ENCODE measurements at regions not wholly inside any gene's neighbourhood (a gene's known extent, or its start where the extent isn't known, plus 50 kb on each side); places are given as distances from the start of the nearest gene placed in this dataset.

DNA sequence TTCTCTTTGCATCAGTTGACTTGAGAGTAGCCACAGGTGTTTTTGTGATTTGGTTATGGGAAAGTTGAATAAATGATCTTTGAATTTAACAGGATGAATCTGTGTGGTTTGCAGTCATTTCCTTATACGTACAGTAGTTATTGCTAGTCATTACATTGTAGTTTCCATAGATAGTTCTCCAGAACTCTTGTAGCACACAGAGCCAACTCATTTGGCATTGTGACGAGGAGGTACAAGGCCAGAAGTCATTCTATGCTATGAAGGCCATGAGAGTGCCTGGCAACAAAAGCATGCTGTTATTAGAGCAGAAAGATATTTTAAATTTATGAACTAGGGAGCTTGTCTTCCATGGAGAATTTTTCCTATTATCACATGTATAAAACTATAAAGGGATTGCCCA lies 973.0 kb upstream of the CHAC2 start:
- Mint-ChIP-seq H3K36me3 (ENCODE audit: insufficient read depth) (no peaks in the 10 kb centered on the region), H3K4me1 (ENCODE audit: low read depth) (no peaks in the 10 kb centered on the region), H3K4me3 (ENCODE audit: low read depth) (no peak overlapping the region), H3K27me3 (no peaks in the 10 kb centered on the region), H3K27ac (no peak overlapping the region), H3K9me3 (ENCODE audit: low read depth) (peaks cover 13% of the 10 kb centered on the region)
- no peak for DNase-seq (ENCODE audit: low spot score, unreplicated experiment)
- TF ChIP-seq, protein P1, sequence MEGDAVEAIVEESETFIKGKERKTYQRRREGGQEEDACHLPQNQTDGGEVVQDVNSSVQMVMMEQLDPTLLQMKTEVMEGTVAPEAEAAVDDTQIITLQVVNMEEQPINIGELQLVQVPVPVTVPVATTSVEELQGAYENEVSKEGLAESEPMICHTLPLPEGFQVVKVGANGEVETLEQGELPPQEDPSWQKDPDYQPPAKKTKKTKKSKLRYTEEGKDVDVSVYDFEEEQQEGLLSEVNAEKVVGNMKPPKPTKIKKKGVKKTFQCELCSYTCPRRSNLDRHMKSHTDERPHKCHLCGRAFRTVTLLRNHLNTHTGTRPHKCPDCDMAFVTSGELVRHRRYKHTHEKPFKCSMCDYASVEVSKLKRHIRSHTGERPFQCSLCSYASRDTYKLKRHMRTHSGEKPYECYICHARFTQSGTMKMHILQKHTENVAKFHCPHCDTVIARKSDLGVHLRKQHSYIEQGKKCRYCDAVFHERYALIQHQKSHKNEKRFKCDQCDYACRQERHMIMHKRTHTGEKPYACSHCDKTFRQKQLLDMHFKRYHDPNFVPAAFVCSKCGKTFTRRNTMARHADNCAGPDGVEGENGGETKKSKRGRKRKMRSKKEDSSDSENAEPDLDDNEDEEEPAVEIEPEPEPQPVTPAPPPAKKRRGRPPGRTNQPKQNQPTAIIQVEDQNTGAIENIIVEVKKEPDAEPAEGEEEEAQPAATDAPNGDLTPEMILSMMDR (IDR thresholded peaks at IDR 0.05; ENCODE audit: unreplicated experiment): no peak

DNA sequence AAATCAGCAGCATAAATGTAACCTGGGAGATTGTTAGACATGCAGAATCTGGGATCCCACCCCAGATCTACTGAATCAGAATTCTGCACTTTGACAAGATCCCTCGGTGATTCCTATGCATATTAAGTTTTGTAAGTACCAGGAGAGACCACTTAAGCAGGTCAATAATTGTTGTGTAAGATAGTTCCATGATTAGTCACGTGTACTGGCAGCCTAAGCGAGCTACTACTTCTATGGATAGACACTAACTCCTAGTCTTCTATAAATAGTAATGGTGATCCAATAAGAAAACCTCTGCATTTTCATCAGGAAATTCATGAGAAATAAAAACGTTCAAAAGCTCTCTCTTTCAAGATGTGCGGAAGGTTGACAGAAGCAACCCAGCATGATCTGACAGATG lies 988.2 kb upstream of the CHAC2 start:
- no peaks in the 10 kb centered on the region for H3K27me3 Mint-ChIP-seq
- no peaks in the 10 kb centered on the region for H3K9me3 Mint-ChIP-seq (ENCODE audit: low read depth)
- TF ChIP-seq, protein P1 (IDR thresholded peaks at IDR 0.05; ENCODE audit: unreplicated experiment): no peak
- no peaks in the 10 kb centered on the region for H3K4me1 Mint-ChIP-seq (ENCODE audit: low read depth)
- DNase-seq (ENCODE audit: low spot score, unreplicated experiment): no peak
- no peak overlapping the region for H3K27ac Mint-ChIP-seq
- H3K36me3 Mint-ChIP-seq (ENCODE audit: insufficient read depth): no peaks in the 10 kb centered on the region
- no peak overlapping the region for H3K4me3 Mint-ChIP-seq (ENCODE audit: low read depth)

DNA sequence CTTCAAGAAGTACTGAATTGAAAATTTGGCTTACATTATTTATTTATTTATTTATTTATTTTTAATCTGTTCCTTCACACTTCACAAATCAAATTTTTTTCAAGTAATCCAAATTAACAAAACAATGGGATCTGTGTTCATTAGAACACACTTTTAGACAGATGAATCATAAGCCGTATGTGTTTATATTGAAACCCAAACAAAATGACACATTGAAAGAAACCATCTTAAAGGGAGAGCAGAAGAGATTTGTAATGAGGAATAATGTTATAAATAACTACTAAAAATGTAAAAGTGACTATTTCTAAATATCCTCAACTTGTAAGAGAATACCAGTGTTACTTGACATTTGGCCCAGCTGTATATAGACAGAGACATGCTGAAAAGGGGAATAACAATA lies 991.0 kb upstream of the CHAC2 start:
- Mint-ChIP-seq H3K4me1 (ENCODE audit: low read depth) (no peaks in the 10 kb centered on the region), H3K27ac (no peak overlapping the region), H3K36me3 (ENCODE audit: insufficient read depth) (no peaks in the 10 kb centered on the region), H3K9me3 (ENCODE audit: low read depth) (peaks cover 5% of the 10 kb centered on the region), H3K4me3 (ENCODE audit: low read depth) (no peak overlapping the region), H3K27me3 (no peaks in the 10 kb centered on the region)
- TF ChIP-seq, protein P1 (IDR thresholded peaks at IDR 0.05; ENCODE audit: unreplicated experiment): no peak
- no peak for DNase-seq (ENCODE audit: low spot score, unreplicated experiment)

DNA sequence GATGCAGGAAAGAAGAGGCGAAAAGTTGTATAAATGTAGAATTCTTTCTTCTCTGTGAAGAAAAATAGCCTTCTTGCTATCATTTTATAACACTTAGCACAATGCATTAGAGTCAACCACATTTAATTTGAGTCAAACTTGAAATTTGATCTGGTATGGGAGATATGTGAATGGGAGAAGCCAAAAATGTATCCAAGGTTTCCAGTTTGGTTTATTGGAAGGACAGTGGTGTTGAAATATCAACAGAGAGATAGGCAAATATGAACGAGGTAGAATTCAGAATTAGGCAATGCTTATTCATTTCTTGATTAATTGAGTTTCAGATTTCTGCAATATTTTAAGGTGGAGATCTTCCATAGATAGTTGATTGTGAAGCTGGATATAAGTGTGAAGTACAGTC lies 991.9 kb upstream of the CHAC2 start:
- no peak for DNase-seq (ENCODE audit: low spot score, unreplicated experiment)
- TF ChIP-seq, protein P1 (IDR thresholded peaks at IDR 0.05; ENCODE audit: unreplicated experiment): no peak
- Mint-ChIP-seq H3K4me1 (ENCODE audit: low read depth) (no peaks in the 10 kb centered on the region), H3K9me3 (ENCODE audit: low read depth) (peaks cover 11% of the 10 kb centered on the region), H3K27me3 (no peaks in the 10 kb centered on the region), H3K36me3 (ENCODE audit: insufficient read depth) (no peaks in the 10 kb centered on the region), H3K4me3 (ENCODE audit: low read depth) (no peak overlapping the region), H3K27ac (no peak overlapping the region)

DNA sequence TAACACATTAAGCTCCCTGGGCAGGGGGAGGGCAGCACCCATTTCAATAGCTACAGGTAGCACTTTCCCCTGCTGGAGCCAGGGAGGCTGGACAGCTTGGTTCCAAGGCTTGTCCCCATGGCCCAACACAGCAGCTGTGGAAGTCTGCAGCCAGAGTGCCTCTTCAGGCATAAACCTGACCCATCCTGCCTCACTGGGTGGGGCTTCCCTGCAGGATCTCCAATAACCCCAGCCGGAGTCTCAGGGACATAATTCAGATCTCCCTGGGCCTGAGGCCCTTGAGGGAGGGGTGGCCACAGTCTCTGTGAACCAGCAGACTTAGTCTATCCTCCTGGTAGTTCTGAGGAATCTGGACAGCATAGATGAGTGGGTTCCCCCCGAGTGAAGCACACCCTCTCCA lies 1001.9 kb upstream of the CHAC2 start:
- TF ChIP-seq, protein P1 (IDR thresholded peaks at IDR 0.05; ENCODE audit: unreplicated experiment): no peak
- H3K27ac Mint-ChIP-seq: no peak overlapping the region
- peaks cover 19% of the 10 kb centered on the region for H3K9me3 Mint-ChIP-seq (ENCODE audit: low read depth)
- no peaks in the 10 kb centered on the region for H3K27me3 Mint-ChIP-seq
- no peak for DNase-seq (ENCODE audit: low spot score, unreplicated experiment)
- no peak overlapping the region for H3K4me3 Mint-ChIP-seq (ENCODE audit: low read depth)
- no peaks in the 10 kb centered on the region for H3K36me3 Mint-ChIP-seq (ENCODE audit: insufficient read depth)
- no peaks in the 10 kb centered on the region for H3K4me1 Mint-ChIP-seq (ENCODE audit: low read depth)

Measured in progenitor cell of endocrine pancreas (in vitro differentiated cells).